ENCODE measurements at regions not wholly inside any gene's neighbourhood (a gene's known extent, or its start where the extent isn't known, plus 50 kb on each side); places are given as distances from the start of the nearest gene placed in this dataset.

GRCh38 chr5:15256485-15256884, 243.5 kb upstream of the FBXL7 start:
- no peak for DNase-seq

- no peak for DNase-seq
These were observed 244.4 kb upstream of the FBXL7 start for GRCh38 chr5:15255576-15255975.

DNA sequence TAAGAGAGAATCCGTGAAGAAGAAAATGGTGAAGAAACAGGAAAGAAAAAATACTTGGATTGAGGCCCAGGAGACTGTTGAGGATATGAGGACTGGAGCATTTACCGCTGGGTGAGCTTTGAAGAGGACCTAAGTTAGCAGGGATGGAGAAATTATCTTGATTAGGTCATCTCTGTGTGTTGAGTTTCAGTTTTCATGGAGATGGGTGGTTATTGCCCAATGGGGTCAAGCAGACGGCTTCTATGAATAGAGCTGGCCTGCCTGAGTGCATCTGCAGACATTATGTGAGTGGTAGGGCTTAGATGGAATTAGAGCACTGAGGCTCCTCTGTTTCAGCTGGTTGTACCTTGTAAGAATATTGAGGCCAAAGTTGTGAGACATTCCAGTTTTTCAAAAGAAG, 245.4 kb upstream of the FBXL7 start:
- no peak for DNase-seq

DNA sequence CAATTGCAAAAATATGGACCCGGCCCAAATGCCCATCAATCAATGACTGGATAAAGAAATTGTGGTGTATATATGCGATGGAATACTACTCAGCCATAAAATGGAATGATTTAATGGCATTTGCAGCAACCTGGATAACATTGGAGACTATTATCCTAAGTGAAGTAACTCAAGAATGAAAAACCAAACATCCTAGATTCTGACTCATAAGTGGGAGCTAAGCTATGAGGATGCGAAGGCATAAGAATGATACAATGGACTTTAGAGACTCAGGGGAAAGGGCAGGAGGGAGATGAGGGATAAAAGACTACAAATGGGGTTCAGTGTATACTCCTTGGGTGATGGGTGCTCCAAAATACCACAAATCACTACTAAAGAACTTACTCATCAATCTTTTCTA, 247.6 kb upstream of the FBXL7 start:
- DNase-seq, result no peak

DNA sequence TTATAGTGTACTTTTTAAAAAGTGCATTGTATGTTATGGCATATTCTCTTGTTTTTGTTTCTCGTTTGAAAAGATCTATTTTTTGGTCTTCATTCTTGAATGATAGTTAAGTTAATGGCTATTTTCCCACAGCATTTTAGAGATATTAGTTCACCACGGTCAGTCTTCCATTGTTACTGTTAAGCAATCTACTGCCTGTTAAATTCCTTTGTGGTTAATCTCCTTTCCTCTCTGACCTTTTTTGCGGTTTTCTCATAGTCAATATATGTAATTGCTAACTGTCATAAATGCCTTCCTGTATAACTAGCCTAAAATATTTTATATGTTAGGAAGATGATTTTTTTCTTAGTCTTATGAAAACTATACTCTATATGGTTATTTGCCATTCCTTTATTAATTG, 250.8 kb upstream of the FBXL7 start:
- no peak for DNase-seq

DNA sequence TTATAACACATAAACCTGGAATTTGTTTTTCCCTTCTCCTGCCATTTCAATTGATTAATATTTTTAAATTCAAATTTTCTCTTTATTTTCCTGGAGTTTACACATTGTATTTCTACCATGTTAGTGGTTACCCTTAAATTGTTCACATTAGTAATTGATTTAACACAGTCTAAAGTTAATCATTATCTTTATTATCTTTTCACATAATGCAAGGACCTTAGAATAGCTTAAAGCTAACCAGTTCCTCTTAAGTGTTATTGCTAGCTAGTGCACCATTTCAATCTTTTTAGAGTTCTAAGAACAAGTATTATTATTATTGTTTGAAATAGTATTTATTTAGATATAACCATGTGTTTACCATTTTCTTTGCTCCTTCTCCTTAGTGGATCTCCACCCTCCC, 251.2 kb upstream of the FBXL7 start:
- no peak for DNase-seq

DNA sequence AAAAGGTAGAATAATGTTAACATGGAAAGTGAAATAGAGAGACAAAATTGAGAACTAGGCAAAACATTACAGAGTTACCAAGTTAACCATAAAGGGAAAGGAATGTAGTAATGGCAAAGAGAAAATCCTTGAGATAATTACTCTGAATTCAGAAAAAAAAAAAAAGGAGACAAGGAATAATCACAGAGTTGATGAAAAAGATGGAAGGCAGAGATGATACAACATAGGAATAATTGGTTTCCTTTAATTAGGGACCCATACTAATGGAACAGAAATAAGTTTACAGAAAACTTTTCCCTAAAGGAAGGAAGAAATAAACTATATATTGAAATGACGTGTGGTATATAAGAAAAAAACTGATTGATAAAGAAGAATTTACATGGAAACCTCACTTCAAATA, 254.1 kb upstream of the FBXL7 start:
- DNase-seq, result no peak

DNA sequence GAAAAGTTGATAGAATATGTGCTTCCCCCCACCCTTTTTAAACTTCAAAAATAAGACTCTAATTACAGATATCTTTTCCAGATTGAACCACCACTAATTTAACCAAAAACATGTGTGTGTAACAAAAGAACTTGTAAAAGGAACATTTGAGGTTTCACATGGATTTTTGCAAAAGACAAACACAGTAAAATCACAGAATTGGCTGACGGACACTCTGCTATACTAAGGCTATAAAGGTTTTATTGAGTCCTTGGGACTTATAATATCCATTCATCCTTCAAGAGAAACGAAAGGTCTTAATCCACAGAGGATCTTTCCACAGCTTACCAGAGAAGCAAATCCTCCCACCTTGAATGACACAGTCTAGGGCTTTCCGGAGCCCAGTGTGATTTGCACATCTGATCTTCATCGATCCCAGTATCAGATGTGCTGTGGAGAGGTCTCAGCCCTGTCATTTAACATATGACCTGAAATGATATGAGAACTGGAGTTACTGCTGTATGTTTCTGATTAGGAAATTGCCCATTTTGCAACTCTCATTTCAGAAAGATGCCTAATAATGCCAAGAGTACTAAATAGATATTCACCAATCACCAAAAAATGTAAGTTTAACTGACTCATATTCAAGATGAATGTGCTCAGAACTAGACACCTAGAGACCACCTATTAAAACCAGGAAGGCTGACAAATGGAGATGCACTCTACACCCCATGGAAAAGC, 256.5 kb upstream of the FBXL7 start:
- DNase-seq, result no peak

GRCh38 chr5:15241216-15241821, 258.7 kb upstream of the FBXL7 start:
- no peak for DNase-seq

- no peak for DNase-seq
These were observed 262.0 kb upstream of the FBXL7 start for GRCh38 chr5:15238006-15238405.

DNA sequence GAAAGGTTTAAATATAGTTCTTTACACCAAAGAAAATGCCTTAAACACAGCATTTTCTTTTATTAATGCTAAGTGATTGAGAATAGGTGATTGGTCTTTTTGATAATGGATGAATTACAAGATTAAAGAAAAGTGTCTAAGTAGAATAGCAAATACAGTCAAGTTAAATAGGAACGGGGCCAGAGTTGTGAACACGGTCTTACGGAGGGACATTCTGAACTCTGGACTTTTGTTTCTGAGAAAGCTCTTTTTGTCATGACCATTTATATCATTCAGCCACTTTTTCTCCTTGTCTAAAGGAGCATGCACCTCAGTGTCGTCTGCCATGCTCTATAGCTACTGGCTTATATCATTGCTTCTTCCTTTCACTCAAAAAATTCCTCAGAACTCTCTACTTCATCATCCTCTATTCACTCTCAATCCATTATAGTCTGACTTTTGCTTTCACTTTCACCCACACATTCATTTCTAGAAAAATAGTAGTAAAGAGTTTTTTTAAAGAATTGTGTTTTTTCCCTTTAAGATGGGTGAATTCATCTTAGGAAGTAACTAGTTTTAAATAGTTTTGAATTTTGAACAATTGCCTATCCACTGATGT, 263.0 kb upstream of the FBXL7 start:
- DNase-seq, result no peak

DNA sequence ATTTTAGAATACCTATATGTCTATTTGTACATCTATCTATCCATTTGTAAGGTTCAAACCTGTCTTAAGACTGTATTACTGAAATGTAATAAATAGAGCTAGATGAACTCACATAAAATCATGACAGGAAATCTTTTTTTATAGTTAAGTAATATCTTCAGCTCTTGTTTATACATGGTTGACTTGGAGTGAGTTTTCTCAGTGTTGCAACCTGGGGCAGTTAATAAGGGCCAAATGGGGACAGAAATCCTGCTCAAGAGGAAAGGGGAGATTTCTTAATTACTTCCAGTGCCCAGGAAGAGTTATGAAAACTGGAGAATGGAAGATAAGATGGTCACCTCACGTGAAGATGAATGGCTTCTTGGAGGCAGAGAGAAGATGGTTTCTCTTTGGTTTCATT, 265.1 kb upstream of the FBXL7 start:
- no peak for DNase-seq

DNA sequence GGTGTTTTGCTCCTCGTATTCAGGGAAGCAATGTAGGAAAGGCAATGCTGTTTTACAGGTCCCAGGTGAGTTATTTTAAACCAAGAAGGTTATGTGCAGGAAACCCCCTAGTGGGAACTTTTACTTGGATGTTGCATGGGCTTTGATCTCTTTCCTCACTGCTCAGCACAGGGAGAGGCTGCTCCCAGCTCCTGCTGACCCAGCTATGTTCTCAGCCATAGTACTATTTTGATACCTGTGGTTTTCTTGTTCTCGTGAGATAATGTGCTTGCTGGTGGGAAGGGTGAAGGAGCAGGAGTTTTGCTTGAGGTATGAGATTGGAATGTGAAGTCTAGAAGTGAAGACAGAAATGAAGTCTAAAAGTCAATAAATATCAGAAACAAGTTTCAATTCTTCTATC, 265.6 kb upstream of the FBXL7 start:
- no peak for DNase-seq

DNA sequence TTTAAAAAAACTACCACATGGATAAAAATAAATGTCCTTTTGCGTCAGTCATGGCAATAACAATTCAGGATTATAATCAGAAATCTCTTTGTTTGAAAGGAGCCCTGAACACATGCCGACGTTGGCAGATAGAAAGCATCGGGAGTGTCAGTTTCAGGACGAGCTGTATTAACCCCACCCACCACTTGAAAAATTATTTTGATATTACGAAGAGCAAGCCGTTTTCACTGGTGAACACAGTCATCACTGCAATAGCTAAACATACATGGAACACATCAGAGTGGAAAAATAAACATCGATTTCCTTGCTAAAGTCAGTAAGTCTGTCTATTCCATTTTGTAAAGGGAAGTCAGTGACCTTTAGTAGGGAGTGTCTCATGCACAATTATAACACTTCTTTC, 266.4 kb upstream of the FBXL7 start:
- no peak for DNase-seq

GRCh38 chr5:15222156-15222555, 277.8 kb upstream of the FBXL7 start:
- no peak for DNase-seq

- DNase-seq, result no peak
These were observed 279.3 kb upstream of the FBXL7 start for GRCh38 chr5:15220642-15221173.

DNA sequence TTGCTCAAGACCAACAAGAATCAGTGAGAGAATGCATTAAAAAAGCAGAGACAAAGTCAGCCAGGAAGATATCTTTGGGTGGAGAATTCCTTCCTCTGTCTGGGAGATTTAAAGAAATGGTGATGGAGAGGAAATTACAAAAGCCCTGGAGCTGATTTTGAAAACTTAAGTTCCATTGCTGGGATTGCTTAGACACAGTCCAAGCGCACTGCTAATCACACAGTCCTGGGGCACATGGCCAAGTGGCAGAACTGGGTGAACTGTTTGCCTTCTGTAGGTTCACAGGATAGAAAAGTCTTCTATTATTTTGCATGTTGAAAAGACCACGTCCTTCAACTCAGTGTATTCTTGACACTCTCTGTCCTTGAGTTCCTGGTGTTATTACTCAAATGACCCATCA, 284.9 kb upstream of the FBXL7 start:
- no peak for DNase-seq

DNA sequence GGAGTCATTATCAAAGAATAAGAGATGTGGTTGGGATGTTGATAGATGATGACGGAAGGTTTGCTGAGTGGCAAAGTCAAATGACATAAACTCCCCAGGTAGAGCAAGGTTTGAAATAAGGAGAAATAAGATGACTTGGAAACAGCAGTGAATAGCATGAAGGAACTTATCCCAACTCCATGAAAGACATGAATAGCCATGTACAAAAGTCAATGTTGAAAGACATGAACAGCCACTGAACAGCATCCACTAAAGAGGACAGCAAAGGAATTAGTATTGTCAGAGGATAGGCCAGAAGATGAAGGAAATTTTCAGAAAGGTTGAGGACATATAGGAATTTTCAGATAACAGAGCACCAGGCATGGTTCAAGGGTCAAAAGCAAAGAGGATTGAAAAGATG, 286.0 kb upstream of the FBXL7 start:
- DNase-seq, result no peak

- DNase-seq, result no peak
These were observed 290.8 kb upstream of the FBXL7 start for GRCh38 chr5:15209053-15209762.

GRCh38 chr5:15206133-15206532, 293.8 kb upstream of the FBXL7 start:
- DNase-seq, result no peak

DNA sequence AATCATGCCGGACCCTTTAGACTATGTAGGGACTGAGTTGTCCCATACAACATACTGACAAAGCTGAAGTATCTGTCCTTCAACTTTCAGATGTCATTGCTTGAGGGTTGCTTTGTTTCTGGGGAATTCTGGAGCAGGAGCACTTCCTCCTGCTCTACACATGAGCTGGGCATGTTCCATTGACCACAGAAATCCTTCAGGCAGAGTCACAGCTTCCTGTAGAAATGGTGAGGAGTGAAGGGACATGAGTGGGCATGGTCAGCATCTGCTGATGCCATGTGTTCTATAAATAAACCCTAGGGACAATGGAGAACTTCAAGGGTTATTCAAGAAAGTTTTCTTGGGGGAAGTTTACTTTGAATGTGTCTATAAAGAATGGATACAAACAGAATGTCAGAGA, 296.6 kb upstream of the FBXL7 start:
- DNase-seq, result no peak

- no peak for DNase-seq
These were observed 309.0 kb upstream of the FBXL7 start for GRCh38 chr5:15191012-15191411.

DNA sequence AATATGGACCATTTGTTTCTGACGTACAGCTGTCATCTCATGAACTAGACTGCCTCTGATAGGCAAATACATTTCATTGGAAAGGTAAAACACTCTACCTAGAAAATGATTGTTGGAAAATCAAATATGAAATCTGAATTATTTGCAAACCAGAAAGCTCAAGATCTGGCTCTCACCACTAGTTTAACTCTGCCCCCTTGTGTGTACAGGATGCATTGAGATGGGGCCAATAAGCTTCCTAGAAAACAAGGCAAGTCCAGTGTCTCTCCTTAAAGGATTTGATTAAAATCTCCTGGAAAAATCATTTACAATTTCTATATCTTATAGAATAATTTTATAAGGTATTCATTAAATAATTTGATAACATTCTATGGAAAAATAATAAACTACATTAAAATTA, 311.9 kb upstream of the ANKH start:
- DNase-seq, result no peak

GRCh38 chr5:15170173-15170572, 298.6 kb upstream of the ANKH start:
- DNase-seq, result no peak

Data from CD4-positive, alpha-beta T cell treated with Interleukin-1 beta for 1 hour (primary cell).